ENCODE measurements at regions not wholly inside any gene's neighbourhood (a gene's known extent, or its start where the extent isn't known, plus 50 kb on each side); places are given as distances from the start of the nearest gene placed in this dataset.

DNA sequence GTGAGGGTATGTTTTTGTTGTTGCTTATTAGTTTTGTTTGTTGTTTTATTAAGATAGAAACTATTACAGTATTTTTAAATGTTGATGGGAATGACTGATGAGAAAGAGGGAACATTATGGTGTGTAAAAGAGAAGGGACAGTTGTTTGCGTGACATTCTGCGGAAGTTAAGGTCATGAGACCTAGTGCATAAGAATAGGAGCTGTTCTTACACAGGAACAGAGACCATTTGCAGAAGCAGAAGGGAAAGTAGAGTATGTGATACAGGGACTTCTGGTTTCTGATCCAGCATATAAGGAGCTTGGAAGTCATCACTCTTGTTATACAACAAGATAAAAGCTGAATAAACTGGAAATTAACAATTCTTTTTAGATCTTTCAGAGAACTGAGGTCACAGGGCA is 299.2 kb upstream of the API5 start:
- no peak overlapping the region for H3K9ac ChIP-seq (ENCODE audit: insufficient read depth, low read length)
- H3K27me3 ChIP-seq (ENCODE audit: control insufficient read depth, insufficient read depth, low read length), result no peaks in the 10 kb centered on the region
- H3K4me2 ChIP-seq (ENCODE audit: extremely low read depth, insufficient read depth, low read length), result no peak overlapping the region
- DNase-seq (ENCODE audit: low read depth in 2 of 2), result no peak
- TF ChIP-seq, protein P1, sequence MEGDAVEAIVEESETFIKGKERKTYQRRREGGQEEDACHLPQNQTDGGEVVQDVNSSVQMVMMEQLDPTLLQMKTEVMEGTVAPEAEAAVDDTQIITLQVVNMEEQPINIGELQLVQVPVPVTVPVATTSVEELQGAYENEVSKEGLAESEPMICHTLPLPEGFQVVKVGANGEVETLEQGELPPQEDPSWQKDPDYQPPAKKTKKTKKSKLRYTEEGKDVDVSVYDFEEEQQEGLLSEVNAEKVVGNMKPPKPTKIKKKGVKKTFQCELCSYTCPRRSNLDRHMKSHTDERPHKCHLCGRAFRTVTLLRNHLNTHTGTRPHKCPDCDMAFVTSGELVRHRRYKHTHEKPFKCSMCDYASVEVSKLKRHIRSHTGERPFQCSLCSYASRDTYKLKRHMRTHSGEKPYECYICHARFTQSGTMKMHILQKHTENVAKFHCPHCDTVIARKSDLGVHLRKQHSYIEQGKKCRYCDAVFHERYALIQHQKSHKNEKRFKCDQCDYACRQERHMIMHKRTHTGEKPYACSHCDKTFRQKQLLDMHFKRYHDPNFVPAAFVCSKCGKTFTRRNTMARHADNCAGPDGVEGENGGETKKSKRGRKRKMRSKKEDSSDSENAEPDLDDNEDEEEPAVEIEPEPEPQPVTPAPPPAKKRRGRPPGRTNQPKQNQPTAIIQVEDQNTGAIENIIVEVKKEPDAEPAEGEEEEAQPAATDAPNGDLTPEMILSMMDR (conservative IDR thresholded peaks at IDR 0.05 in 1 of 2, IDR thresholded peaks at IDR 0.05 in 1 of 2; ENCODE audit: low read depth in 1 of 2, low read length in 2 of 2), result no peak
- no peak for TF ChIP-seq EZH2 (IDR thresholded peaks at IDR 0.05; ENCODE audit: low read length, missing control alignments)
- H3K27ac ChIP-seq (ENCODE audit: insufficient read depth, low read length), result no peak overlapping the region
- no peaks in the 10 kb centered on the region for H3K79me2 ChIP-seq (ENCODE audit: control insufficient read depth, insufficient read depth, low read length)
- H2AFZ ChIP-seq (ENCODE audit: low read length), result no peak overlapping the region
- no peaks in the 10 kb centered on the region for H4K20me1 ChIP-seq (ENCODE audit: control insufficient read depth, extremely low read depth, insufficient read depth, low read length)
- H3K36me3 ChIP-seq (ENCODE audit: control insufficient read depth, insufficient read depth, low read length), result no peaks in the 10 kb centered on the region
- H3K4me1 ChIP-seq (ENCODE audit: control insufficient read depth, extremely low read depth, insufficient read depth, low read length), result no peaks in the 10 kb centered on the region
- no peaks in the 10 kb centered on the region for H3K9me3 ChIP-seq (ENCODE audit: control insufficient read depth, insufficient read depth, low read depth, low read length)
- H3K4me3 ChIP-seq (replicated peaks in 1 of 4; ENCODE audit: control extremely low read depth in 1 of 4, insufficient read depth in 1 of 4, low read depth in 3 of 4, low read length in 4 of 4), result no peak overlapping the region

DNA sequence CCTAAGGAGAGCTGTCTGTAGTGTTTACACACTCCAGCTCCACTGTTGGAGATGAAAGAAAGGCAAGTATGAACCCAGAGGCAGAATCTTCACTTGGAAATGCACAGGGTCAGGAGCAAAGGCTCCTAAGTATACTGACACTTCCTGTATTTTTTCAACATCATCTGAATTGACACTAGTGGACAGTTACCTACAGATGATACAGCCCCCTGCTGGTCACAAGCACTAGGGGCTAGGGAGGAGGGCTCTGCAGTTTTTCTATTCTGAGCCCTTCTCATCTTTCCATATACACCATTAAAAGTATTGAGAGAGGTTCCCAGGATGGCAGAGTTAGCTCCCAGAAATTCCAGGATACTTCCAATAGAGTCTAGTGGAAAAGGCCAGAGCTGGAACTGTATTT is 290.3 kb upstream of the API5 start:
- Histone ChIP-seq H3K36me3 (ENCODE audit: control insufficient read depth, insufficient read depth, low read length) (no peaks in the 10 kb centered on the region), H3K27me3 (ENCODE audit: control insufficient read depth, insufficient read depth, low read length) (no peaks in the 10 kb centered on the region)
- DNase-seq (ENCODE audit: low read depth in 2 of 2), result no peak

DNA sequence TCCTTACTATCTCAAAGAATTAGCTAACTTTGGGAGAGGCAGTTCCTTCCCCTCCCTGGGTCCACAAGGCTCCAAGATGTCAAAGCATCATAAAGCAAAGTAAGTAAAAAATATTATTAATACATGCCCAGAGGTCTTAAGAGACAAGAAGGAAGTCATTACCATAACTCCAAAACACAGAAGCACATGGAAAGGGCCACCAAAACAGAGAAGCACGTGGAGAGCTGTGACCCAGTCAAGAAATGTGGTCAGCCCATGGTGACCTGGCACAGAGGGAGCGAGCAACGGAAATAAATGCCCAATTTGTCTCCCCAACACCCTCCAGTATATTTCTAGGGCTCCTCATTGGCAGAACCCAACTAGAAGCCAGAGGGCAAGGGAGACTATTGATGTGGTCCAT is 277.5 kb upstream of the API5 start:
- Histone ChIP-seq H3K4me3 (replicated peaks in 1 of 4; ENCODE audit: control extremely low read depth in 1 of 4, insufficient read depth in 1 of 4, low read depth in 3 of 4, low read length in 4 of 4) (no peak overlapping the region), H4K20me1 (ENCODE audit: control insufficient read depth, extremely low read depth, insufficient read depth, low read length) (no peaks in the 10 kb centered on the region), H3K9me3 (ENCODE audit: control insufficient read depth, insufficient read depth, low read depth, low read length) (no peaks in the 10 kb centered on the region), H3K36me3 (ENCODE audit: control insufficient read depth, insufficient read depth, low read length) (no peaks in the 10 kb centered on the region), H3K27me3 (ENCODE audit: control insufficient read depth, insufficient read depth, low read length) (no peaks in the 10 kb centered on the region), H3K4me2 (ENCODE audit: extremely low read depth, insufficient read depth, low read length) (no peak overlapping the region), H3K9ac (ENCODE audit: insufficient read depth, low read length) (no peak overlapping the region), H3K4me1 (ENCODE audit: control insufficient read depth, extremely low read depth, insufficient read depth, low read length) (no peaks in the 10 kb centered on the region), H3K27ac (ENCODE audit: insufficient read depth, low read length) (no peak overlapping the region), H3K79me2 (ENCODE audit: control insufficient read depth, insufficient read depth, low read length) (no peaks in the 10 kb centered on the region), H2AFZ (ENCODE audit: low read length) (no peak overlapping the region)
- DNase-seq (ENCODE audit: low read depth in 2 of 2), result no peak
- no peak for TF ChIP-seq EZH2 (IDR thresholded peaks at IDR 0.05; ENCODE audit: low read length, missing control alignments)
- TF ChIP-seq, protein P1 (conservative IDR thresholded peaks at IDR 0.05 in 1 of 2, IDR thresholded peaks at IDR 0.05 in 1 of 2; ENCODE audit: low read depth in 1 of 2, low read length in 2 of 2), result no peak

More for the DNA sequence above, 290.3 kb upstream of the API5 start:
- H3K4me3 ChIP-seq (replicated peaks in 1 of 4; ENCODE audit: control extremely low read depth in 1 of 4, insufficient read depth in 1 of 4, low read depth in 3 of 4, low read length in 4 of 4), result no peak overlapping the region
- no peak overlapping the region for H2AFZ ChIP-seq (ENCODE audit: low read length)
- H3K4me2 ChIP-seq (ENCODE audit: extremely low read depth, insufficient read depth, low read length), result no peak overlapping the region
- H3K9me3 ChIP-seq (ENCODE audit: control insufficient read depth, insufficient read depth, low read depth, low read length), result no peaks in the 10 kb centered on the region
- no peak overlapping the region for H3K9ac ChIP-seq (ENCODE audit: insufficient read depth, low read length)
- H3K79me2 ChIP-seq (ENCODE audit: control insufficient read depth, insufficient read depth, low read length), result no peaks in the 10 kb centered on the region
- H3K27ac ChIP-seq (ENCODE audit: insufficient read depth, low read length), result no peak overlapping the region
- TF ChIP-seq, protein P1 (conservative IDR thresholded peaks at IDR 0.05 in 1 of 2, IDR thresholded peaks at IDR 0.05 in 1 of 2; ENCODE audit: low read depth in 1 of 2, low read length in 2 of 2), result no peak
- TF ChIP-seq EZH2 (IDR thresholded peaks at IDR 0.05; ENCODE audit: low read length, missing control alignments), result no peak
- no peaks in the 10 kb centered on the region for H4K20me1 ChIP-seq (ENCODE audit: control insufficient read depth, extremely low read depth, insufficient read depth, low read length)
- no peaks in the 10 kb centered on the region for H3K4me1 ChIP-seq (ENCODE audit: control insufficient read depth, extremely low read depth, insufficient read depth, low read length)
